IPS-20b (cell line): ENCODE measurements at regions not wholly inside any gene's neighbourhood (a gene's known extent, or its start where the extent isn't known, plus 50 kb on each side); places are given as distances from the start of the nearest gene placed in this dataset.

Experiments used
- H3K27ac ChIP-seq: one replicate; pipeline ENCODE4 v1.5.1; 2013; ENCODE audit warnings: low read length
- H3K27me3 ChIP-seq: 2 replicates; pipeline ENCODE4 v1.6.1; 2013; ENCODE audit warnings: mild to moderate bottlenecking, low read length, inconsistent platforms; ENCODE audit not compliant: insufficient read depth
- H3K36me3 ChIP-seq: 2 replicates; pipeline ENCODE4 v1.6.1; 2013; ENCODE audit warnings: low read depth, mild to moderate bottlenecking, inconsistent platforms, low read length, moderate library complexity; ENCODE audit not compliant: insufficient read depth
- H3K4me1 ChIP-seq: 2 replicates; pipeline ENCODE4 v1.6.1; 2013; ENCODE audit warnings: mild to moderate bottlenecking, control low read depth, inconsistent platforms, low read length, moderate library complexity; ENCODE audit not compliant: insufficient read depth
- H3K4me3 ChIP-seq: 2 replicates; pipeline ENCODE4 v1.5.1; 2013; ENCODE audit warnings: mild to moderate bottlenecking, low read length, inconsistent platforms
- H3K9ac ChIP-seq: 2 replicates; pipeline ENCODE4 v1.6.1; 2013; ENCODE audit warnings: low read depth, mild to moderate bottlenecking, inconsistent platforms, low read length, moderate library complexity
- H3K9me3 ChIP-seq: 2 replicates; pipeline ENCODE4 v1.6.1; 2013; ENCODE audit warnings: mild to moderate bottlenecking, low read depth, low read length, inconsistent platforms; ENCODE audit not compliant: insufficient read depth

DNA sequence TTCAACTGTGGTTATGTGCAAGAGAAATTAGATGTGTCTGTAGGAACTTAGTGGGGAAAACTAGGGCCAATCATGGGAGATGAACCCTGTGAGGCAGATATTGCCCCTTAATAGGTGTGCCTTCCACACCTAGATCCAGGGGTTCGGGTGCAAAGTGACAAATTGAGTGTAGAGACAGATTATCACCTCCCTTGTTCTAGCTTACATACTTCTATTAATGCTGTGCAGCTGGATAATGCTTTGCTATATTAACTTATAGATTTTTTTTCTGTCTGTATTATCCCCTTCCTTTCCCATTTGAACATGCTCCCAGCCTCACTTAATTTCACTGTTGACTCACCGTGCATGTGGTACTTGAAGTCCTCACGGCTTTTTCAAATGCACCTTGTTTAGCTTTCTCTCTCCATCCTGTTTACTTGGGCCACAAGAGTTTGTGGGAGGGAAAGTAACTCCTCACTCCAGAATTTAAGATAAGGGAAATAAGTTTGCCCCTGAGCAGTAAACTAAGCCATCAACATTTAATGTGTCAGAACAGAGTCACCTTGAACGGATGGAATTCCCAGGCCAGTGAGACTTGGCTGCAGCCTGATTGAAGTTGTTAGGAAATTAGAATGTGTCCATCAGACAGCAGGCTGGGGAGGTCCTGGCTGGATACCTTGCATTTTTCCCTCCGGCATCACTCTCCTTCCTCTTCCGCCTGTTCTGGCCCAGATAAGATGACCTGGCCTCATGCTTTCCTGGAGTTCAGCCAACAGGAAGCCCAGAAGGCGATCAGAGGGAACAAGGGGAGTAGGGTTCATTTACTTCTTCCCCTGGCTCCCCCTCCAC is 478.4 kb downstream of the BCOR start:
- no peak overlapping the region for H3K27ac ChIP-seq
- no peaks in the 10 kb centered on the region; the same call in 1 of the 2 replicates for H3K27me3 ChIP-seq
- H3K4me3 ChIP-seq, result no peak overlapping the region
- no peak overlapping the region for H3K9ac ChIP-seq
- peaks cover 7% of the 10 kb centered on the region; the same call in 1 of the 2 replicates for H3K4me1 ChIP-seq
- H3K9me3 ChIP-seq, result no peaks in the 10 kb centered on the region; the same call in 1 of the 2 replicates
- H3K36me3 ChIP-seq, result no peaks in the 10 kb centered on the region

DNA sequence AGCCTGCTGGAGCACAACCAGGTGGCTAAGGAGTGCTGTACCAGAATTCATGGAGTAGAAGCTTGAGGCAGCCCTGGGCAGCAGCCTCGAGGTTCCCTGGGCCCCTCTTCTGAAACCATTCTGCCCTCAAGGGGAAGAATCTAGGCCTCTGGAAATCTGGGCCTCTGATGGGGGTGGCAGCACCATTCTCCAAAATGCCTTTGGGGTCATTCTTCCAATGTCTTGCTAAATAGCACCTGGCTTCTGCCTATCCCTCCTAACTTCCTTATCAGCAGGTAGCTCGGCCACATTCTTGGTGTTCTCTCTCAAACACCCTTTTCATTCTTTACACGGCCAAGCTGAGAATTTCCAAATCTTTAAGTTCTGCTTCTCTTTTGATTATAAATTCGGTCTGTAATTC is 473.6 kb downstream of the BCOR start:
- Histone ChIP-seq H3K27ac (no peak overlapping the region), H3K4me3 (no peak overlapping the region), H3K9ac (no peak overlapping the region), H3K9me3 (no peaks in the 10 kb centered on the region; the same call in 1 of the 2 replicates), H3K36me3 (no peaks in the 10 kb centered on the region), H3K27me3 (no peaks in the 10 kb centered on the region), H3K4me1 (no peaks in the 10 kb centered on the region)

DNA sequence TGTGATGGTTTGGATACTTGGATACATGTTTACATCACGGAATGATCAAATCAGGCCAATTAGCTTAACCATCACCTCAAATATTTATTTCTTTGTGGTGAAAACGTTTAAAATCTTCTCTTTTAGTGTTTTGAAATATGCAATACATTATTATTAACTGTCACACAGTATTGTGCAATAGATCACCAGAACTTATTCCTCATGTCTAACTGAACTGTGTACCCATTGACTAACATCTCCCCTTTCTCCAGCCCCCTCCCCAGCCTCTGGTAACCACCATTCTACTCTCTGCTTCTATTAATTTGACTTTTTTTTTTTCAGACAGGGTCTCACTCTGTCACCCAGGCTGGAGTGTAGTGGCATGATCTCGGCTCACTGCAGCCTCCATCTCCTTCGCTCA is 471.9 kb downstream of the BCOR start:
- Histone ChIP-seq H3K27me3 (no peaks in the 10 kb centered on the region), H3K9me3 (no peaks in the 10 kb centered on the region), H3K4me3 (no peak overlapping the region), H3K4me1 (no peaks in the 10 kb centered on the region), H3K36me3 (no peaks in the 10 kb centered on the region), H3K27ac (no peak overlapping the region), H3K9ac (no peak overlapping the region)

DNA sequence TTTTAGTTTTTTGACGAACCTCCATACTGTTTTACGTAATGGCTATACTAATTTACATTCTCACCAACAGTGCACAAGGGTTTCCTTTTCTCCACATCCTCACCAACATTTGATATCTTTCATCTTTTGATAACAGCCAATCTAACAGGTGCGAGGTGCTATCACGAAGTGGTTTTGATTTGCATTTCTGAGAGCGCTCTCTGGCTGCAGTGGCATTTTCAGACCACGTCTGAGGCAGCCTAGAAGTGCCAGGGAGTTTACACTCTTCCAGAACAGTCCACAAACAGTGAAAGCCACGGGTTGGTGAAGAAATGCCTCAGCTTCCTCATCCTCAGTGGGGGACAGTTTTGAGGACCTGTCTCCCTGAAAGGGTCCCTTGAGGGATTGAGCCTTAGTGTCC is 471.0 kb downstream of the BCOR start:
- Histone ChIP-seq H3K4me3 (no peak overlapping the region), H3K27me3 (no peaks in the 10 kb centered on the region), H3K36me3 (no peaks in the 10 kb centered on the region), H3K27ac (no peak overlapping the region), H3K4me1 (no peaks in the 10 kb centered on the region), H3K9ac (no peak overlapping the region), H3K9me3 (no peaks in the 10 kb centered on the region)

DNA sequence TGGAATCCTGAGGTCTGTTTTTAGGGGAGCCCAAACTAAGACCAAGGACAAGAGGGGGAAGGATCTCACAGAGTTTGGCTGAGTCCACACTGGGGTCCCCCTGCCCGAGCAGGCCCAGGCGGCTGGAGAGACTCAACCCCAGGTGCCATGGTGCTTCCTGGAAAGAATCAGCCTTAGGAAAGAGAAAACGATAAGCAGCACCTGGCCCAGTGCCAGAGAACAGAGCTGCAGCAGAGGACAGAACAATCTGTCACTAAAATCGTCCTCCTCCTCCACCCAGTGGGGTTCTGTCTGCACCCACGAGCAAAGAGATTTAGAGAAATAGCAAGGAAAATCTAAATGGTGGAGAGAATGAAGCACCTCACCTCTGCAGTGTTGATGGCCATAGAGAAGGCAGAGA is 470.5 kb downstream of the BCOR start:
- H3K9ac ChIP-seq, result no peak overlapping the region
- no peak overlapping the region for H3K4me3 ChIP-seq
- H3K4me1 ChIP-seq, result no peaks in the 10 kb centered on the region
- H3K27ac ChIP-seq, result no peak overlapping the region
- no peaks in the 10 kb centered on the region for H3K27me3 ChIP-seq
- H3K9me3 ChIP-seq, result no peaks in the 10 kb centered on the region
- no peaks in the 10 kb centered on the region for H3K36me3 ChIP-seq

DNA sequence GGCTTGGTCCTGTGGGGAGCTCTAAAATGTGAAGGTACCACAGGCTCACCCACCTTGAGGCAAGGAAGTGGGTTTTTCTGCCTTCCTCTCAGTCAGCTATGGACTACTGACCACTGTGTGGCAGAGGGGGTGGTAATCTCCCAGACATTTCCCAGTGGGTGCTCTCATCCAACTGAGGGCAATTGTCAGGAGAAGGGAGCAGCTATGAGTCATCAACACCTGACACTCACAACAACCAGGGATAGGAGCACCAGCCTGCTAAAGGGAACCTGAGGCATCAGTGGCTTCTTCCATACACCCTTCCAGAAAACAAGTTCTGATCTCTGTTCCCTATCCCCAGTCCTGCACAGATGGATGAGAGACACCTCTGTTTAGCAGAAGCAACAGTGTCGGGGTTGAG is 468.8 kb downstream of the BCOR start:
- Histone ChIP-seq H3K27me3 (no peaks in the 10 kb centered on the region), H3K36me3 (no peaks in the 10 kb centered on the region), H3K9me3 (no peaks in the 10 kb centered on the region), H3K4me3 (no peak overlapping the region), H3K27ac (no peak overlapping the region), H3K9ac (no peak overlapping the region), H3K4me1 (no peaks in the 10 kb centered on the region)

DNA sequence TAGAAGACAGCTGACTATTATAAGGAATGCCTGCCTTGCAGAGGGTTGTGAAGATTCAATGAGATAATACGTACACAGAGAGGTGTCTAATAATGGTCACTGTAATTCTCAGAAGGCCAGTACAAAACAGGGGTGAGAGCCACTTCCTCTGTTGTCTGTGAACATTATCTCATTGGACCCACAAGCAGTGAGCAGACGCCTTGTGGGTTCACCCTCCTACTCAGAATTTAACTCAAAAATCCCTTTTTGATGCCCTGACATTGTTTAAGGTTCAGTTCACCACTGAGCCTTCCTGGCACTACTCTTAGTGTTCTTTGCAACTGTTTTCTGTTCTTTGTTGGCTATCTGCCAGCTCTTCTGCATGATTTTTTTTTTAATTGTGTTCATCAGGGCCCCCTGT is 467.4 kb downstream of the BCOR start:
- no peaks in the 10 kb centered on the region for H3K27me3 ChIP-seq
- H3K4me1 ChIP-seq, result no peaks in the 10 kb centered on the region
- no peaks in the 10 kb centered on the region for H3K9me3 ChIP-seq
- H3K27ac ChIP-seq, result no peak overlapping the region
- no peak overlapping the region for H3K9ac ChIP-seq
- H3K36me3 ChIP-seq, result no peaks in the 10 kb centered on the region
- H3K4me3 ChIP-seq, result no peak overlapping the region

DNA sequence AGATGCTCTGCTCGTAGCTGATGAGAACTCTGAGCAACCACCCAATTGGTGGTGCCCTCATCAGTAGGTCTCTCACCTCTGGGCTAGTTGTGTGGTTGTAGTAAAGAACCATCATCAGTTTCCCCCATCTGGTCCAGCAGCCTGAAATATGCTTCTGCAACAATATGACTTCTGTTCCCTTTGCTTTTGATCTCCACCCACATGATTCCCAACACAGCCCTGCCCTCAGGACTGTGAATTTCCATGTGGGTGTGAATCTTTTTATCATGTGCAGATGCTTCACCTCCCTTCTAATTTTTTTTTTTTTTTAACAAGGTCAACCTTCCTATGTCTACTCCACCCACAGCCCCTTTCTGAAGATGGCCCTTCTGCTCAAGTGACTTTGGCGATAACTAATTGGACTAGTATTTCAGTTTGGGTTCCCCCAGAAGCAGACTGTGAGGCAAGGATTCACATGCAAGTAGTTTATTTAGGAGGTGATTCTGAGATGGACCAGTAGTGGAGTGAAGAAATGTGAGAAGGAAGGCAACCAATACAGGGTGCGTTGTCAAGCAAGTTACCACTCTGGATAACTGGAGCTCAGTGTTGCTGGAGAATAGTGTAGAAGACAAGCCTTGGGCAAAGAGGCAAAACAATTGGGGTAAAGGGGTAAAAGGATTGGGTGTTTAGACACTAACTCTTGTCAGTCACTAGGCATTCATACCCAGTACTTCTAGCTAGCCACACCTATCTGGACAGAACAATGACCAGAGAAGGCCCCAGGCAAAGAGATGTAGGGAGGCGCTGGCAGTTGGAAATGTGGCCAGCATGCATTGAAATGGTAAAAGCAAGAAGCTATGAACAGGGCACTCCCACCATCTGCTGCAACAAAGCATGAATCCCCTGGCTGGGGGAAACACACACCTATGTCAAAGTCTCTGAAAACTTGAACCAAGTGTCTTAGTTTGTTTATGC is 466.2 kb downstream of the BCOR start:
- H3K4me1 ChIP-seq, result no peaks in the 10 kb centered on the region
- H3K27me3 ChIP-seq, result no peaks in the 10 kb centered on the region
- H3K27ac ChIP-seq, result no peak overlapping the region

DNA sequence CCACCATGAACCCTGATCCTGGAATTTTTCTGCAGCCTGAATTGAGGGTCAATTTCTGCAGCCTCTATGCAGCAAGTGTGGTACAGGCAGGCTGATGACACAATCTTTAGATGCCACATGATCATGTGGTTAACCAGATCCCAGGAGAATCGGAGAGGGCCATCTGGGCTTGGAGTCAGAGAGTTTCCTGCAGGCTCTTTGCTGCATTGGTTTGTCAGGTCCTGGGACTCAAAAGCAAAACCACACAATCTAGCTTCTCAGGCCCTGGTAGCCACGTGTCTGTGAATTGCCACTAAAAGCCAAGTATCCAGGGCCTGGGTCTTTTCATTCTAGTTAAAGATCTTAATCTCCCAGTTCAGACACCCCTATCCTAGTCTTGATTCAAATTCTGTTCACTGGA is 464.5 kb downstream of the BCOR start:
- Histone ChIP-seq H3K27ac (no peak overlapping the region), H3K27me3 (no peaks in the 10 kb centered on the region), H3K36me3 (no peaks in the 10 kb centered on the region), H3K9me3 (no peaks in the 10 kb centered on the region), H3K4me1 (no peaks in the 10 kb centered on the region), H3K9ac (no peak overlapping the region), H3K4me3 (no peak overlapping the region)

More for the DNA sequence above, 466.2 kb downstream of the BCOR start:
- Histone ChIP-seq H3K4me3 (no peak overlapping the region), H3K9ac (no peak overlapping the region), H3K36me3 (no peaks in the 10 kb centered on the region), H3K9me3 (no peaks in the 10 kb centered on the region)

DNA sequence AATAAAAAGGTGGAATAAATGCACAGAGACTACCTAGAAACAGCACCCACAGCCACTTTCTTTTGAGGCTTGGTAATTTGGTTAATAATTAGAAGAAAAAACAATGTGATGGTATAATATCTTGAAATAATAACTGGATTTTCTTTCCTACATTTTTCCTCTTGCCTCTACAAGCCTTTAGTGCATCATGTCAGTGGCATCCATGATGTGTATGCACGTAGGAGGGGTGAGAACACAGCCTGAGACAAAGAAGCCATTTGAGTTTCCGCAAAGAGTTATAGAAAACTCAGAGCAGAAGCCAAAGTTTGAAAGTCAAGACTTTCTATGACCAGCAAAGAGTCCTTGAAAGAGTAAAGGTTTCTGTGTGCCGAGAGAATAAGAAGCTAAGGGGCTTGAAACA is 461.3 kb downstream of the BCOR start:
- H3K9ac ChIP-seq, result no peak overlapping the region
- no peaks in the 10 kb centered on the region for H3K4me1 ChIP-seq
- no peaks in the 10 kb centered on the region for H3K36me3 ChIP-seq
- no peak overlapping the region for H3K4me3 ChIP-seq
- no peak overlapping the region for H3K27ac ChIP-seq
- no peaks in the 10 kb centered on the region for H3K9me3 ChIP-seq
- H3K27me3 ChIP-seq, result no peaks in the 10 kb centered on the region

DNA sequence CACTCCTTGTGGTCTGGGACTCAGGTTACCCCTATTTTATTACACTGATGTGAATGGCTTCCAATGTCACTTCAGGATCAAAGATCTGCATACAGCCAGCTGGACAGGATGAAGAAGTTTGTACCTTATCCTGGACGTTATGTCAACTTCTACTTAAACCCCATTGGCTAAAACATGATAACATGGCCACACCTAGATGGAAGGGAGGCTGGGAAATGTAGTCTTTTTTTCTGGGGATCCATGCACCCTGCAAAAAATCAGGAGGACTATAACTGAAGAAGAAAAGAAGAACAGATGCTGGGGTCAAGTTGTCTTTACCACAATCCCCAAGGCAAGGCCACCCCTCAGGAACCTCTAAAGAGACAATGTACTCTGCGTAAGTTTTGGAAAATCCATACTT is 459.2 kb downstream of the BCOR start:
- H3K36me3 ChIP-seq, result no peaks in the 10 kb centered on the region
- no peaks in the 10 kb centered on the region for H3K9me3 ChIP-seq
- no peak overlapping the region for H3K27ac ChIP-seq
- H3K4me3 ChIP-seq, result no peak overlapping the region
- H3K27me3 ChIP-seq, result no peaks in the 10 kb centered on the region
- H3K9ac ChIP-seq, result no peak overlapping the region
- H3K4me1 ChIP-seq, result peaks cover 3% of the 10 kb centered on the region; the same call in 1 of the 2 replicates
